Spinal cord (tissue), 9 donors: ENCODE measurements at regions not wholly inside any gene's neighbourhood (a gene's known extent, or its start where the extent isn't known, plus 50 kb on each side); places are given as distances from the start of the nearest gene placed in this dataset.
"Not testable (repeated sequence)": the region's sequence is repeated elsewhere in the genome, so short reads cannot be mapped to it uniquely, and the experiment has no call there.

Experiments used
- DNase-seq, 6 donors: peaks; one replicate each; pipeline versions ENCODE4 v3.0.0 to v3.0.0-alpha.2; 2013 to 2015; ENCODE audit warnings: low spot score in 6 of 6, low read depth in 4 of 6
- H3K27ac ChIP-seq: one replicate; pipeline ENCODE4 v1.5.1; 2013; ENCODE audit warnings: low read depth, low read length, control low read depth
- H3K27me3 ChIP-seq: one replicate; pipeline ENCODE4 v1.6.1; 2013; ENCODE audit warnings: low read length; ENCODE audit not compliant: control insufficient read depth, insufficient read depth
- H3K36me3 ChIP-seq: one replicate; pipeline ENCODE4 v1.6.1; 2013; ENCODE audit warnings: low read length; ENCODE audit not compliant: control insufficient read depth, insufficient read depth
- H3K4me1 ChIP-seq: one replicate; pipeline ENCODE4 v1.6.1; 2013; ENCODE audit warnings: low read length; ENCODE audit not compliant: control insufficient read depth, insufficient read depth
- H3K4me3 ChIP-seq: one replicate; pipeline ENCODE4 v1.5.1; 2013; ENCODE audit warnings: low read depth, low read length, control low read depth
- H3K9me3 ChIP-seq: one replicate; pipeline ENCODE4 v1.6.1; 2013; ENCODE audit warnings: low read length; ENCODE audit not compliant: control insufficient read depth, insufficient read depth
- WGBS: methylation state at CpG from one replicate; pipeline ENCODE4 v1.1.5; 2013; ENCODE audit warnings: missing lambda C conversion rate; ENCODE audit not compliant: insufficient coverage; 5-methylcytosine and 5-hydroxymethylcytosine counted together
- donor health status: healthy.

GRCh38 chrY:12289415-12289814 lies 411.6 kb upstream of the USP9Y start:
- H3K4me1 ChIP-seq = no peaks in the 10 kb centered on the region
- no peaks in the 10 kb centered on the region for H3K9me3 ChIP-seq
- H3K36me3 ChIP-seq = no peaks in the 10 kb centered on the region
- H3K27me3 ChIP-seq = no peaks in the 10 kb centered on the region
- H3K4me3 ChIP-seq = no peak overlapping the region
- no CpG with 5 or more reads among the region's 1 CpG for WGBS
- no peak for DNase-seq
- no peak overlapping the region for H3K27ac ChIP-seq

GRCh38 chrY:12292542-12292941 lies 408.5 kb upstream of the USP9Y start:
- Histone ChIP-seq H3K4me1 (no peaks in the 10 kb centered on the region), H3K27me3 (no peaks in the 10 kb centered on the region), H3K27ac (no peak overlapping the region), H3K36me3 (no peaks in the 10 kb centered on the region), H3K4me3 (no peak overlapping the region), H3K9me3 (no peaks in the 10 kb centered on the region)
- no peak for DNase-seq

- WGBS = no CpG with 5 or more reads among the region's 1 CpG
- no peaks in the 10 kb centered on the region for H3K36me3 ChIP-seq
Observed at GRCh38 chrY:12296460-12296859, 404.6 kb upstream of the USP9Y start.

GRCh38 chrY:12299796-12300195 lies 401.2 kb upstream of the USP9Y start:
- H3K36me3 ChIP-seq, H3K27ac ChIP-seq, DNase-seq, H3K4me1 ChIP-seq, H3K4me3 ChIP-seq, H3K27me3 ChIP-seq, H3K9me3 ChIP-seq: not testable (repeated sequence)
- no CpG with 5 or more reads among the region's 9 CpGs for WGBS

More at GRCh38 chrY:12296460-12296859, 404.6 kb upstream of the USP9Y start:
- Histone ChIP-seq H3K4me3 (no peak overlapping the region), H3K9me3 (no peaks in the 10 kb centered on the region), H3K4me1 (no peaks in the 10 kb centered on the region), H3K27ac (no peak overlapping the region), H3K27me3 (no peaks in the 10 kb centered on the region)
- DNase-seq = no peak

GRCh38 chrY:12303464-12303863 lies 397.6 kb upstream of the USP9Y start:
- Histone ChIP-seq H3K27me3 (no peaks in the 10 kb centered on the region), H3K4me1 (no peaks in the 10 kb centered on the region), H3K27ac (no peak overlapping the region), H3K4me3 (no peak overlapping the region), H3K36me3 (no peaks in the 10 kb centered on the region), H3K9me3 (no peaks in the 10 kb centered on the region)
- no CpG with 5 or more reads among the region's 4 CpGs for WGBS
- DNase-seq = no peak

GRCh38 chrY:12305456-12305855 lies 395.6 kb upstream of the USP9Y start:
- H3K4me1 ChIP-seq = no peaks in the 10 kb centered on the region
- H3K36me3 ChIP-seq = no peaks in the 10 kb centered on the region
- DNase-seq = no peak
- no peak overlapping the region for H3K4me3 ChIP-seq
- H3K27ac ChIP-seq = no peak overlapping the region
- H3K27me3 ChIP-seq = no peaks in the 10 kb centered on the region
- no CpG with 5 or more reads among the region's 4 CpGs for WGBS
- no peaks in the 10 kb centered on the region for H3K9me3 ChIP-seq

GRCh38 chrY:12309212-12309611 lies 391.8 kb upstream of the USP9Y start:
- DNase-seq = no peak
- Histone ChIP-seq H3K36me3 (no peaks in the 10 kb centered on the region), H3K4me3 (no peak overlapping the region), H3K9me3 (no peaks in the 10 kb centered on the region), H3K4me1 (no peaks in the 10 kb centered on the region), H3K27me3 (no peaks in the 10 kb centered on the region), H3K27ac (no peak overlapping the region)
- WGBS = no CpG with 5 or more reads among the region's 10 CpGs

GRCh38 chrY:12310832-12311231 lies 390.2 kb upstream of the USP9Y start:
- Histone ChIP-seq H3K27ac (no peak overlapping the region), H3K9me3 (no peaks in the 10 kb centered on the region), H3K27me3 (no peaks in the 10 kb centered on the region), H3K4me1 (no peaks in the 10 kb centered on the region), H3K36me3 (no peaks in the 10 kb centered on the region), H3K4me3 (no peak overlapping the region)
- no peak for DNase-seq
- no CpG with 5 or more reads among the region's 5 CpGs for WGBS

- no peak overlapping the region for H3K27ac ChIP-seq
- H3K27me3 ChIP-seq = no peaks in the 10 kb centered on the region
- H3K4me1 ChIP-seq = no peaks in the 10 kb centered on the region
- no CpG with 5 or more reads among the region's 7 CpGs for WGBS
- no peaks in the 10 kb centered on the region for H3K9me3 ChIP-seq
- no peaks in the 10 kb centered on the region for H3K36me3 ChIP-seq
- no peak for DNase-seq
- no peak overlapping the region for H3K4me3 ChIP-seq
Observed at GRCh38 chrY:12327751-12328150, 373.3 kb upstream of the USP9Y start.

GRCh38 chrY:12331917-12332316 lies 369.1 kb upstream of the USP9Y start:
- DNase-seq, H3K27me3 ChIP-seq, H3K4me1 ChIP-seq, H3K4me3 ChIP-seq, H3K36me3 ChIP-seq, H3K9me3 ChIP-seq, H3K27ac ChIP-seq: not testable (repeated sequence)
- no CpG with 5 or more reads among the region's 10 CpGs for WGBS
